ENCODE measurements at regions not wholly inside any gene's neighbourhood (a gene's known extent, or its start where the extent isn't known, plus 50 kb on each side); places are given as distances from the start of the nearest gene placed in this dataset.
"Not testable (repeated sequence)": the region's sequence is repeated elsewhere in the genome, so short reads cannot be mapped to it uniquely, and the experiment has no call there.

GRCh38 chr5:145643214-145643613 lies 191.9 kb downstream of the PRELID2 start:
- TF ChIP-seq POLR2AphosphoS5 (IDR thresholded peaks at IDR 0.05; ENCODE audit: low read depth, low read length); CTCF (IDR thresholded peaks at IDR 0.05); REST (IDR thresholded peaks at IDR 0.05; ENCODE audit: insufficient read depth in 1 of 2, low read depth in 2 of 2, low read length in 1 of 2); TCF7L2 (IDR thresholded peaks at IDR 0.05; ENCODE audit: low read depth, low read length); SIN3A (IDR thresholded peaks at IDR 0.05; ENCODE audit: borderline replicate concordance, insufficient read depth, low read depth, low read length): not testable (repeated sequence)
